HFFc6 (cell line): ENCODE measurements at regions not wholly inside any gene's neighbourhood (a gene's known extent, or its start where the extent isn't known, plus 50 kb on each side); places are given as distances from the start of the nearest gene placed in this dataset.
"Not testable (repeated sequence)": the region's sequence is repeated elsewhere in the genome, so short reads cannot be mapped to it uniquely, and the experiment has no call there.

ENCODE experiments used
- DNase-seq: peaks from one replicate; pipeline ENCODE4 v3.0.0-alpha.2; 2018
- H3K27ac Mint-ChIP-seq: 2 replicates; pipeline ENCODE4 v1.8.0; 2020; ENCODE audit warnings: mild to moderate bottlenecking, mixed read lengths
- H3K27me3 Mint-ChIP-seq: 2 replicates; pipeline ENCODE4 v1.8.0; 2021; ENCODE audit warnings: mild to moderate bottlenecking, moderate library complexity, mixed read lengths; ENCODE audit not compliant: insufficient read depth
- H3K36me3 Mint-ChIP-seq: 2 replicates; pipeline ENCODE4 v1.8.0; 2021; ENCODE audit warnings: low read depth, mixed read lengths
- H3K4me1 Mint-ChIP-seq: 2 replicates; pipeline ENCODE4 v1.8.0; 2020; ENCODE audit warnings: low read depth, mixed read lengths
- H3K4me3 Mint-ChIP-seq: 2 replicates; pipeline ENCODE4 v1.8.0; 2020; ENCODE audit warnings: mild to moderate bottlenecking, moderate library complexity, mixed read lengths
- H3K9me3 Mint-ChIP-seq: 2 replicates; pipeline ENCODE4 v1.8.0; 2020; ENCODE audit warnings: mild to moderate bottlenecking, mixed read lengths
- CTCF ChIP-seq: fragments of 200-600 bp; sonication (generic); IDR thresholded peaks from 2 replicates; pipeline ENCODE4 v1.5.0; 2021; ENCODE audit warnings: antibody characterized with exemption, mild to moderate bottlenecking

- H3K36me3 Mint-ChIP-seq: peaks cover 9% of the 10 kb centered on the region; the same call in 1 of the 2 replicates
- H3K27me3 Mint-ChIP-seq: peaks cover 3% of the 10 kb centered on the region; the same call in 1 of the 2 replicates
- DNase-seq: no peak
- H3K4me3 Mint-ChIP-seq: no peak overlapping the region
- peaks cover 46% of the 10 kb centered on the region for H3K4me1 Mint-ChIP-seq
- TF ChIP-seq CTCF: no peak
- peak overlapping the region; percentile 77 for H3K27ac Mint-ChIP-seq
- peaks cover 5% of the 10 kb centered on the region; the same call in 1 of the 2 replicates for H3K9me3 Mint-ChIP-seq
These were observed 102.6 kb upstream of the C1GALT1C1 start for GRCh38 chrX:120732461-120732860.

- peaks cover 37% of the 10 kb centered on the region for H3K4me1 Mint-ChIP-seq
- peak overlapping the region; percentile 77 for H3K27ac Mint-ChIP-seq
- no peak overlapping the region for H3K4me3 Mint-ChIP-seq
- peaks cover 1% of the 10 kb centered on the region; the same call in 1 of the 2 replicates for H3K27me3 Mint-ChIP-seq
- no peak for DNase-seq
- peaks cover 5% of the 10 kb centered on the region; the same call in 1 of the 2 replicates for H3K9me3 Mint-ChIP-seq
- TF ChIP-seq CTCF: no peak
- peaks cover 9% of the 10 kb centered on the region; the same call in 1 of the 2 replicates for H3K36me3 Mint-ChIP-seq
These were observed 101.5 kb upstream of the C1GALT1C1 start for GRCh38 chrX:120731386-120731785.

- H3K27ac Mint-ChIP-seq, H3K4me3 Mint-ChIP-seq: not testable (repeated sequence)
These were observed 99.8 kb upstream of the C1GALT1C1 start for GRCh38 chrX:120729506-120730255.

GRCh38 chrX:120727911-120728310, 98.1 kb upstream of the C1GALT1C1 start:
- H3K9me3 Mint-ChIP-seq: peaks cover 5% of the 10 kb centered on the region; the same call in 1 of the 2 replicates
- DNase-seq: no peak
- no peak overlapping the region for H3K4me3 Mint-ChIP-seq
- H3K4me1 Mint-ChIP-seq: peaks cover 33% of the 10 kb centered on the region
- H3K36me3 Mint-ChIP-seq: peaks cover 9% of the 10 kb centered on the region; the same call in 1 of the 2 replicates
- no peak overlapping the region for H3K27ac Mint-ChIP-seq
- H3K27me3 Mint-ChIP-seq: peaks cover 1% of the 10 kb centered on the region; the same call in 1 of the 2 replicates
- TF ChIP-seq CTCF: no peak

More at GRCh38 chrX:120729506-120730255, 99.8 kb upstream of the C1GALT1C1 start:
- H3K36me3 Mint-ChIP-seq, H3K27me3 Mint-ChIP-seq, DNase-seq, H3K9me3 Mint-ChIP-seq: not testable (repeated sequence)
- H3K4me1 Mint-ChIP-seq: peaks cover 38% of the 10 kb centered on the region

- H3K4me3 Mint-ChIP-seq: no peak overlapping the region
- no peak for TF ChIP-seq CTCF
- peaks cover 1% of the 10 kb centered on the region; the same call in 1 of the 2 replicates for H3K27me3 Mint-ChIP-seq
- H3K27ac Mint-ChIP-seq: no peak overlapping the region
- H3K4me1 Mint-ChIP-seq: peaks cover 29% of the 10 kb centered on the region
- peaks cover 7% of the 10 kb centered on the region; the same call in 1 of the 2 replicates for H3K36me3 Mint-ChIP-seq
- H3K9me3 Mint-ChIP-seq: peaks cover 2% of the 10 kb centered on the region; the same call in 1 of the 2 replicates
- DNase-seq: no peak
These were observed 97.6 kb upstream of the C1GALT1C1 start for GRCh38 chrX:120727452-120727851.

- Mint-ChIP-seq H3K4me1 (peaks cover 18% of the 10 kb centered on the region), H3K4me3 (no peak overlapping the region), H3K27ac (no peak overlapping the region; the same call in 1 of the 2 replicates), H3K9me3 (no peaks in the 10 kb centered on the region), H3K36me3 (no peaks in the 10 kb centered on the region), H3K27me3 (no peaks in the 10 kb centered on the region)
- no peak for DNase-seq
- TF ChIP-seq CTCF: no peak
These were observed 96.4 kb upstream of the C1GALT1C1 start for GRCh38 chrX:120726294-120726693.
